ENCODE measurements at regions not wholly inside any gene's neighbourhood (a gene's known extent, or its start where the extent isn't known, plus 50 kb on each side); places are given as distances from the start of the nearest gene placed in this dataset.

GRCh38 chr7:19336836-19337383 is 191.7 kb upstream of the FERD3L start:
- FAIRE-seq (no peak), DNase-seq (ENCODE audit: low read depth, low spot score) (no peak)
- Histone ChIP-seq H3K9me1 (ENCODE audit: control insufficient read depth, extremely low read depth, insufficient read depth, low read length) (no peaks in the 10 kb centered on the region), H3K79me2 (ENCODE audit: control insufficient read depth, insufficient read depth, low read length) (no peaks in the 10 kb centered on the region), H3K9me3 (ENCODE audit: control insufficient read depth, low read depth, low read length) (no peaks in the 10 kb centered on the region), H3K4me3 (ENCODE audit: control insufficient read depth in 2 of 3, extremely low read depth in 1 of 3, insufficient read depth in 2 of 3, low read depth in 1 of 3, low read length in 3 of 3) (no peak overlapping the region), H3K4me1 (ENCODE audit: control insufficient read depth, extremely low read depth, insufficient read depth, low read length) (no peaks in the 10 kb centered on the region), H2AFZ (ENCODE audit: control insufficient read depth, low read length) (no peak overlapping the region), H3K4me2 (ENCODE audit: control insufficient read depth, extremely low read depth, insufficient read depth, low read depth, low read length) (no peak overlapping the region), H3K27me3 (ENCODE audit: control insufficient read depth, extremely low read depth, insufficient read depth, low read length) (no peaks in the 10 kb centered on the region), H3K9ac (ENCODE audit: control insufficient read depth, extremely low read depth, insufficient read depth, low read length) (no peak overlapping the region), H3K36me3 (ENCODE audit: control insufficient read depth in 2 of 2, extremely low read depth in 1 of 2, insufficient read depth in 2 of 2, low read length in 2 of 2) (no peaks in the 10 kb centered on the region), H4K20me1 (ENCODE audit: control insufficient read depth, extremely low read depth, insufficient read depth, low read length) (no peaks in the 10 kb centered on the region), H3K27ac (ENCODE audit: control insufficient read depth, insufficient read depth, low read length) (no peak overlapping the region)
- dilution Hi-C loops (cut with MboI; ENCODE audit: extremely low pct_ligation_motif_present, low sequenced_read_pairs), result no loop called here
- TF ChIP-seq EZH2 (IDR thresholded peaks at IDR 0.05; ENCODE audit: low read length), result no peak
- no peak for TF ChIP-seq CTCF (optimal IDR thresholded peaks at IDR 0.05 in 1 of 3, IDR thresholded peaks at IDR 0.05 in 1 of 3, conservative IDR thresholded peaks at IDR 0.05 in 1 of 3; ENCODE audit: extremely low read depth in 1 of 3, insufficient read depth in 2 of 3, low read length in 3 of 3)

- TF ChIP-seq EZH2 (IDR thresholded peaks at IDR 0.05; ENCODE audit: low read length) (no peak), CTCF (optimal IDR thresholded peaks at IDR 0.05 in 1 of 3, IDR thresholded peaks at IDR 0.05 in 1 of 3, conservative IDR thresholded peaks at IDR 0.05 in 1 of 3; ENCODE audit: extremely low read depth in 1 of 3, insufficient read depth in 2 of 3, low read length in 3 of 3) (no peak)
- Histone ChIP-seq H3K9me3 (ENCODE audit: control insufficient read depth, low read depth, low read length) (no peaks in the 10 kb centered on the region), H2AFZ (ENCODE audit: control insufficient read depth, low read length) (no peak overlapping the region), H3K27me3 (ENCODE audit: control insufficient read depth, extremely low read depth, insufficient read depth, low read length) (no peaks in the 10 kb centered on the region), H3K36me3 (ENCODE audit: control insufficient read depth in 2 of 2, extremely low read depth in 1 of 2, insufficient read depth in 2 of 2, low read length in 2 of 2) (no peaks in the 10 kb centered on the region), H3K9me1 (ENCODE audit: control insufficient read depth, extremely low read depth, insufficient read depth, low read length) (no peaks in the 10 kb centered on the region), H3K4me3 (ENCODE audit: control insufficient read depth in 2 of 3, extremely low read depth in 1 of 3, insufficient read depth in 2 of 3, low read depth in 1 of 3, low read length in 3 of 3) (no peak overlapping the region), H3K4me2 (ENCODE audit: control insufficient read depth, extremely low read depth, insufficient read depth, low read depth, low read length) (no peak overlapping the region), H3K9ac (ENCODE audit: control insufficient read depth, extremely low read depth, insufficient read depth, low read length) (no peak overlapping the region), H4K20me1 (ENCODE audit: control insufficient read depth, extremely low read depth, insufficient read depth, low read length) (no peaks in the 10 kb centered on the region), H3K4me1 (ENCODE audit: control insufficient read depth, extremely low read depth, insufficient read depth, low read length) (no peaks in the 10 kb centered on the region), H3K79me2 (ENCODE audit: control insufficient read depth, insufficient read depth, low read length) (no peaks in the 10 kb centered on the region), H3K27ac (ENCODE audit: control insufficient read depth, insufficient read depth, low read length) (no peak overlapping the region)
- FAIRE-seq (no peak), DNase-seq (ENCODE audit: low read depth, low spot score) (no peak)
- dilution Hi-C loops (cut with MboI; ENCODE audit: extremely low pct_ligation_motif_present, low sequenced_read_pairs), result no loop called here
These were observed 188.5 kb upstream of the FERD3L start for GRCh38 chr7:19333706-19334105.
